Natural killer cell (primary cell): ENCODE measurements at regions not wholly inside any gene's neighbourhood (a gene's known extent, or its start where the extent isn't known, plus 50 kb on each side); places are given as distances from the start of the nearest gene placed in this dataset.
"Not testable (repeated sequence)": the region's sequence is repeated elsewhere in the genome, so short reads cannot be mapped to it uniquely, and the experiment has no call there.

Experiments
- ATAC-seq, 3 donors: fragments of 150-1000 bp in 2 of 3; fragments of 200-7000 bp in 1 of 3; cut with Tn5 transposase; 1 replicate in 1 of 3; 2 replicates in 2 of 3; pipeline ENCODE4 v1.10.0; 2021; ENCODE audit warnings: mild to moderate bottlenecking in 2 of 3, moderate library complexity in 2 of 3
- DNase-seq, 2 donors: peaks; one replicate each; pipeline versions ENCODE4 v3.0.0 to v3.0.0-alpha.2; 2013 to 2021; ENCODE audit warnings: mixed read lengths in 1 of 2
- H3K27ac ChIP-seq: one replicate; pipeline ENCODE4 v1.5.1; 2013; ENCODE audit warnings: mild to moderate bottlenecking, low read length
- H3K27me3 ChIP-seq: one replicate; pipeline ENCODE4 v1.6.1; 2013; ENCODE audit warnings: low read length; ENCODE audit not compliant: control insufficient read depth, insufficient read depth
- H3K36me3 ChIP-seq: one replicate; pipeline ENCODE4 v1.6.1; 2013; ENCODE audit warnings: low read length; ENCODE audit not compliant: control insufficient read depth, insufficient read depth
- H3K4me1 ChIP-seq: one replicate; pipeline ENCODE4 v1.6.1; 2013; ENCODE audit warnings: low read length; ENCODE audit not compliant: control insufficient read depth, insufficient read depth
- H3K4me3 ChIP-seq: one replicate; pipeline ENCODE4 v1.5.1; 2013; ENCODE audit warnings: low read length
- H3K9me3 ChIP-seq: one replicate; pipeline ENCODE4 v1.6.1; 2013; ENCODE audit warnings: low read length; ENCODE audit not compliant: control insufficient read depth, insufficient read depth
- H3K27ac Mint-ChIP-seq, 2 donors: one replicate each; pipeline ENCODE4 v1.8.0; 2022; ENCODE audit warnings: mild to moderate bottlenecking in 2 of 2, mixed read lengths in 2 of 2, moderate library complexity in 1 of 2
- H3K27me3 Mint-ChIP-seq, 2 donors: one replicate each; pipeline ENCODE4 v1.8.0; 2022; ENCODE audit warnings: low read depth in 2 of 2, mixed read lengths in 2 of 2
- H3K36me3 Mint-ChIP-seq: one replicate; pipeline ENCODE4 v1.8.0; 2022; ENCODE audit warnings: mixed read lengths
- H3K4me1 Mint-ChIP-seq, 2 donors: one replicate each; pipeline ENCODE4 v1.8.0; 2022; ENCODE audit warnings: mixed read lengths in 2 of 2
- H3K4me3 Mint-ChIP-seq: one replicate; pipeline ENCODE4 v1.8.0; 2022; ENCODE audit warnings: mild to moderate bottlenecking, moderate library complexity, mixed read lengths
- H3K9me3 Mint-ChIP-seq, 2 donors: one replicate each; pipeline ENCODE4 v1.8.0; 2022; ENCODE audit warnings: mixed read lengths in 2 of 2
- WGBS: methylation state at CpG from one replicate; pipeline ENCODE4 v1.1.7; 2013; ENCODE audit warnings: missing lambda C conversion rate; ENCODE audit not compliant: insufficient coverage; 5-methylcytosine and 5-hydroxymethylcytosine counted together
- intact Hi-C: fragments of 100-400 bp; cut with micrococcal nuclease; formaldehyde crosslinking; loops from one replicate; pipeline ENCODE4 v1.14.2; 2022
- TF ChIP-seq, protein P1 (sequence below): fragments of 200-600 bp; IDR thresholded peaks from one replicate; pipeline ENCODE4 v1.8.0; 2022; ENCODE audit warnings: antibody characterized with exemption

- no peak overlapping the region for H3K4me3 Mint-ChIP-seq
- intact Hi-C loops, result no loop called here
- no peaks in the 10 kb centered on the region for H3K27me3 ChIP-seq
- no peak for ATAC-seq
- H3K9me3 ChIP-seq, result peaks cover 8% of the 10 kb centered on the region
- H3K4me1 ChIP-seq, result no peaks in the 10 kb centered on the region
- peaks cover 4% of the 10 kb centered on the region in 2 donors for H3K9me3 Mint-ChIP-seq
- DNase-seq, result no peak
- WGBS, result 64% methylated on average over 2 of the region's 2 CpGs
- no peak overlapping the region for H3K27ac ChIP-seq
- peaks cover 8% of the 10 kb centered on the region for H3K36me3 Mint-ChIP-seq
- peaks cover 15 to 28% of the 10 kb centered on the region in 2 donors for H3K27me3 Mint-ChIP-seq
- no peaks in the 10 kb centered on the region for H3K4me1 Mint-ChIP-seq
- TF ChIP-seq, protein P1, sequence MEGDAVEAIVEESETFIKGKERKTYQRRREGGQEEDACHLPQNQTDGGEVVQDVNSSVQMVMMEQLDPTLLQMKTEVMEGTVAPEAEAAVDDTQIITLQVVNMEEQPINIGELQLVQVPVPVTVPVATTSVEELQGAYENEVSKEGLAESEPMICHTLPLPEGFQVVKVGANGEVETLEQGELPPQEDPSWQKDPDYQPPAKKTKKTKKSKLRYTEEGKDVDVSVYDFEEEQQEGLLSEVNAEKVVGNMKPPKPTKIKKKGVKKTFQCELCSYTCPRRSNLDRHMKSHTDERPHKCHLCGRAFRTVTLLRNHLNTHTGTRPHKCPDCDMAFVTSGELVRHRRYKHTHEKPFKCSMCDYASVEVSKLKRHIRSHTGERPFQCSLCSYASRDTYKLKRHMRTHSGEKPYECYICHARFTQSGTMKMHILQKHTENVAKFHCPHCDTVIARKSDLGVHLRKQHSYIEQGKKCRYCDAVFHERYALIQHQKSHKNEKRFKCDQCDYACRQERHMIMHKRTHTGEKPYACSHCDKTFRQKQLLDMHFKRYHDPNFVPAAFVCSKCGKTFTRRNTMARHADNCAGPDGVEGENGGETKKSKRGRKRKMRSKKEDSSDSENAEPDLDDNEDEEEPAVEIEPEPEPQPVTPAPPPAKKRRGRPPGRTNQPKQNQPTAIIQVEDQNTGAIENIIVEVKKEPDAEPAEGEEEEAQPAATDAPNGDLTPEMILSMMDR, result no peak
- no peaks in the 10 kb centered on the region for H3K36me3 ChIP-seq
- no peak overlapping the region for H3K27ac Mint-ChIP-seq
- no peak overlapping the region for H3K4me3 ChIP-seq
Observed at GRCh38 chr1:239989990-239990389, 101.7 kb upstream of the FMN2 start.

DNA sequence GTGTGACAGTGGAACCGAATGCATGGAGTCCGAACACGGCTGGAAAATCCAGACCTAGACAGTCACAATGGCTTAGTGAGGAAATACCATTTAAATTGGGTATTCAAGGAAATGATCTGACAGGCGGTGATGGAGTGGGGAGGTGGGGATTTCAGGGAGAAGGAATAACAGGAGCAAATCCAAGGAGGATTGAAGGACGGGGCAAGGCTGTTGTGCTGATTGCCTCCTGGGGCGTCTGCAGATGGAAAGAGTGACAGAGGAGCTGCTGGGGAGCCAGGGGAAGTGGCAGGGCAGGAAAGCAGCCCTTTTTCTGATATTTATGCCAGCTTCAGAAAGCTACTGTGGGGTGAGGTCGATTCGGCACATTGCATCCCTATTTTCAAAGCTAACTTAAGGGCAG lies 99.1 kb upstream of the FMN2 start:
- H3K27me3 ChIP-seq, H3K9me3 ChIP-seq, H3K36me3 Mint-ChIP-seq, H3K4me1 ChIP-seq, DNase-seq, H3K4me3 Mint-ChIP-seq, H3K36me3 ChIP-seq, intact Hi-C loops, H3K4me3 ChIP-seq, H3K27ac ChIP-seq, H3K9me3 Mint-ChIP-seq, H3K4me1 Mint-ChIP-seq, ATAC-seq, H3K27ac Mint-ChIP-seq: not testable (repeated sequence)
- peaks cover 26 to 50% of the 10 kb centered on the region in 2 donors for H3K27me3 Mint-ChIP-seq
- 76% methylated on average over 5 of the region's 8 CpGs for WGBS

GRCh38 chr1:239993366-239993765 lies 98.3 kb upstream of the FMN2 start:
- H3K27me3 Mint-ChIP-seq, result peaks cover 27 to 55% of the 10 kb centered on the region in 2 donors
- no peaks in the 10 kb centered on the region for H3K9me3 Mint-ChIP-seq
- Histone ChIP-seq H3K4me1 (no peaks in the 10 kb centered on the region), H3K9me3 (no peaks in the 10 kb centered on the region), H3K27me3 (peaks cover 10% of the 10 kb centered on the region), H3K4me3 (no peak overlapping the region), H3K36me3 (no peaks in the 10 kb centered on the region), H3K27ac (no peak overlapping the region)
- no peak overlapping the region for H3K27ac Mint-ChIP-seq
- DNase-seq (no peak), ATAC-seq (no peak)
- peaks cover 4% of the 10 kb centered on the region in 2 donors for H3K4me1 Mint-ChIP-seq
- H3K36me3 Mint-ChIP-seq, result peaks cover 5% of the 10 kb centered on the region
- intact Hi-C loops, result no loop called here
- WGBS, result 80% methylated on average over 3 of the region's 4 CpGs
- TF ChIP-seq, protein P1, result no peak
- no peak overlapping the region for H3K4me3 Mint-ChIP-seq

DNA sequence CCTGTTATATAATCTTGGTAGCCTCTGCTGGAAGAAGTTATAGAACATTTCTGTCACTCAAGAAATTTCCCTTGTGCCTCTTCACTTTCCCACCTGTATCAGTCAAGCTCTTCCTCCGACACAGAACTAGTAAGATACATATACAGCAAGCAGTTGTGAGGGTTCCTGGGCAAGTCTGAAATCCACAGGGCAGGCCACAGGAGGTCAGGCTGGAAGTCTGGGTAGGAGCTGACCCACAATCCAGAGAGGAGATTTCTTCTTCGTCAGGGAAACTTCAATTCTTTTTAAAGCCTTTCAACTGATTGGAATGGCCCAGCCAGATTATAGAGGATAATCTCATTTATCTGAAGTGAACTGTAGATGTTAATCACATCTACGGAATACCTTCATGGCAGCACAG lies 96.4 kb upstream of the FMN2 start:
- H3K9me3 ChIP-seq, result no peaks in the 10 kb centered on the region
- H3K4me1 ChIP-seq, result no peaks in the 10 kb centered on the region
- H3K27me3 ChIP-seq, result peaks cover 20% of the 10 kb centered on the region
- DNase-seq, result no peak
- H3K4me1 Mint-ChIP-seq, result peaks cover 5% of the 10 kb centered on the region in 2 donors
- intact Hi-C loops, result no loop called here
- no peak overlapping the region for H3K27ac Mint-ChIP-seq
- ATAC-seq, result no peak
- 74% methylated on average over 3 of the region's 3 CpGs for WGBS
- no peaks in the 10 kb centered on the region for H3K9me3 Mint-ChIP-seq
- no peak overlapping the region for H3K4me3 Mint-ChIP-seq
- TF ChIP-seq, protein P1, result no peak
- no peak overlapping the region for H3K4me3 ChIP-seq
- no peaks in the 10 kb centered on the region for H3K36me3 ChIP-seq
- H3K36me3 Mint-ChIP-seq, result peaks cover 9% of the 10 kb centered on the region
- peaks cover 34 to 62% of the 10 kb centered on the region in 2 donors for H3K27me3 Mint-ChIP-seq
- H3K27ac ChIP-seq, result no peak overlapping the region
